Kidney capillary endothelial cell (primary cell): ENCODE measurements at regions not wholly inside any gene's neighbourhood (a gene's known extent, or its start where the extent isn't known, plus 50 kb on each side); places are given as distances from the start of the nearest gene placed in this dataset.

Experiments used
- DNase-seq: peaks from one replicate; pipeline ENCODE4 v3.0.0-alpha.2; 2018; ENCODE audit warnings: low spot score

- DNase-seq = no peak
Measured at GRCh38 chr13:84961023-84961422, 838.2 kb downstream of the SLITRK6 start.

DNA sequence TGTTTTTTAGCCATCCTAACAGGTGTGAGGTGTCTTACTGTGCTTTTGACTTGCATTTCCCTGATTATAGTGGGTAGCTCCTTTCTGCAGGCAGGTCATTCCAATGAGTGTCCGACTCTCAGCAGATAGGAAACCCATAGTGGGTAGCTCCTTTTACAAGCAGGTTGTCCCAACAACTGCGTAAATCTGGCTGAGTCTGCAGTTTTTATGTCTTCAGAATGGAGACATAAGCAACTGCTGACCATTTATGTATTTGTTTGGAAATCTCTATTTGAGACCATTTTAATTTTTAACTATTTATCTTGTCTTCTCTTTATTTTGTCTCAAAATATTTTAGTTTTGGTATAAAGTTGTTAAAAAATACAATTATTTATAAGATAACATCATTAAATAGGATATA, 839.4 kb downstream of the SLITRK6 start:
- DNase-seq = no peak

DNA sequence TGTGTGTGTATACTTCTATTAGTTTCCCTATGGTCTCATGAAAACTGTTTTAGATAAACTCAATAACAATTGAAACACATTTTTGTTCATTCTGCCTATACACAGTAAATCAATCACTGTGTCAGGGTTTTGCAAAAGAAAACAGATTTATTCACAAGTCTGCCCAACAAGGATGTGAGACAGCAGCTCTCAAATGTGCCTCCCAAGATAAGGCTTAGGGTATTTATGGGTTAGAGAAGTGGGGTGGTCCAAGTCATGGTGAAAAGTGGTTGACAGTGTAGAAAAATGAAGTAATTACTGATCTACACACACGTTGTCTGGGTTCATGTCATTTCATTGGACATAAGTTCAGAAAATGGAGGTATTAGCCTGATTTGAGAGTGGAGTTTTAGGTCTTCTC, 844.6 kb downstream of the SLITRK6 start:
- DNase-seq = no peak

GRCh38 chr13:84951128-84951527, 848.1 kb downstream of the SLITRK6 start:
- DNase-seq = no peak

GRCh38 chr13:84946192-84946591, 853.0 kb downstream of the SLITRK6 start:
- DNase-seq = no peak

DNA sequence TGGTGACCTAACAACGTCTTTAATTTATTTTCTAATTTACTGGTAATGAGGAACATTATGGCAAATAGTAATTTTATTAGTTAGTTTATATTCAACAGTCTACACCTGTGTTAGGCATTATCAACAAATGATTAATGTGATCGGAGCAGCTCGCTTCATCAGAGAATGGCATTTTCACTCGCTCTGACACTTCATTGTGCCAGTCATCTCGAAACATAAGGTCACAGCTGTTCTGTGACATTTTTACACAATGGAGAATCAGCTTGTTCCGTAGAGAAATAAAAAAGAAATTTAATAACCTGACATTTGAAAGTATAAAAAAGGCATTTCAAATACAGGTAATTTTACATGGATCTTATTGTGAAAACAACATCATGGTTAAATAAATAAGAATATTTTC, 858.4 kb downstream of the SLITRK6 start:
- no peak for DNase-seq

DNA sequence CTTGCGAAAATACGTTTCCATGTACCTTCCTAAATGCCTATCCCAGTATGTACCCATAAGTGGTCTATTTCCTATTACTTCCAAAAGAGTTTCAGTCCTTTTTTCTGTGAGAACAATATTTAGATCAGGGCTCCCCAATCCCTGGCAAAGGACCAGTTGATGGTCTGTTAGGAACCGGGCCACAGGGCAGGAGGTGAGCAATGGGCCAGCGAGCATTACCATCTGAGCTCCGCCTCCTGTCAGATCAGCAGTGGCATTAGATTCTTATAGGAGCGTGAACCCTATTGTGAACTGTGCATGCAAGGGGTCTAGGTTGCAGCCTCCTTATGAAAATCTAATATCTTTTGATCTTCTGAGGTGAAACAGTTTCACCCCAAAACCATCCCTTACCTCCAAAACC, 859.1 kb downstream of the SLITRK6 start:
- DNase-seq = no peak

DNA sequence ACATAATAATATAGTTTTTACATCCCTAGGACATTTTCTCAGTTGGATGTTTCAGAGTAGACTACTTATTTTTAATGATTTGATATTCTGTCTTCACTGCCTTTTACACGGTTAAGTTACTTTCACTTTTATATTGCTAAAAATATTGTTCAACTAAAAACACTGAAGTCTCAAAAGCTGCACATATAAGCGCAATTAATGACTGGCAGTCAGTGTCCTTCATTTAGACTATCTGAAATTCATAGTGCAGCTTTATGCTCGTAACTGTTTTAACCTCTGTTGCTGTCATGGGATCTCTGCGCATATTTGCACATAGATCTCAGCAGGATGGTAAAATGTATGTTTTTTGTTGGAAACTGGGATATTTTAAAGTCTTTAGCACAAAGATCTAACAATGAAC, 864.3 kb downstream of the SLITRK6 start:
- DNase-seq = no peak

- DNase-seq = no peak
Measured at GRCh38 chr13:84933797-84934196, 865.4 kb downstream of the SLITRK6 start.

GRCh38 chr13:84931264-84931663, 868.0 kb downstream of the SLITRK6 start:
- no peak for DNase-seq

DNA sequence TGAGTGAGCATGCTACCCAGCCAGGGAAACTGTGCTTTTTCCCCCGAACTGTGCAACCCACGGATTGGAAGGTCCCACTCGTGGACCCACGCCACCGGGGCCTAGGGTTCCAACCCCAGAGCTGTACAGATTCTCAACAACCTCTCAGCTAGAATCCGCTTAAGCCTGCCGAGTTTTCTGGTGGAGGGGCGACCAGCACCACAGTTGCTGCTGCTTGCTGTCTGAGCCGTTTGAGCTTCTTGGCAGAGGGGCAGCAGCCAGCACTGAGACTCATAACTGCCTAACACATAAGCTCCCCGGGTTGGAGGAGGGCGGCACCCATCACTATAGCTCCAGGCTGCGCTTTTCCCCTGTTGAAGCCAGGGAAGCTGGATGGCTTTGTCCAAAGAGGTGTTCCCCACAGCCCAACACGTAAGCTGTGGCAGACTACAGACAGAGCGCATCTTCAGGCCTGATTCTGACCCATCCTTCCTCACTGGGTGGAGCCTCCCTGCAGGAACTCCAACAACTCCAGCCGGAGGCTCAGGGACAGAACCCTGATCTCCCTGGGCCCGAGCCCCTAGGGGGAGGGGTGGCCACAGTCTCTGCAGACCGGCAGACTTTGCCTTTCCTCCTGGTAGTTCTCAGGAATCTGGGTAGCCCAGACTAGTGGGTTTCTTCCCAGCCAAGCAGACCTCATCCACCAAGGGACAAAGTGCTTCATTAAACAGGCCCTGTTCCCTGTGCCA, 871.6 kb downstream of the SLITRK6 start:
- DNase-seq = no peak

DNA sequence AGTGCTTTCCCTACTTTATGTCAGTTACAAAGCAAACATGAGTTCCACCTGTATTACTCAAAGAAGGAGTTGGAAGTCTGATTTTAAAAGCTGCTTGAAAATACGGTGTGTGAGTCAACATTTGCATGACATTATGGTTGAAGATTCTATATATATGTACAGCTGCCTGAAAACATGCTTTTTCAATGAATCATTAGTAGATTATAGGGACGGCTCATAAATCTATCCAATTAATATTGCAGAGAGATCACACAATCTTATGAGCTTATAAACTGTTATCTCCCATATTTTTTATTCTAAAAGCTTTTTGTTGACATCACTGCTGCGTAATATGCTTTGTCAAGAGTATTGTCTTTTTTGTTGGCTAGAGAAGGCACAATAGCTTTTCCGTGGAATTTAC, 873.8 kb downstream of the SLITRK6 start:
- DNase-seq = no peak

- DNase-seq = no peak
Measured at GRCh38 chr13:84923831-84924230, 875.4 kb downstream of the SLITRK6 start.

GRCh38 chr13:84917252-84917878, 881.9 kb downstream of the SLITRK6 start:
- peak; percentile 19 for DNase-seq

DNA sequence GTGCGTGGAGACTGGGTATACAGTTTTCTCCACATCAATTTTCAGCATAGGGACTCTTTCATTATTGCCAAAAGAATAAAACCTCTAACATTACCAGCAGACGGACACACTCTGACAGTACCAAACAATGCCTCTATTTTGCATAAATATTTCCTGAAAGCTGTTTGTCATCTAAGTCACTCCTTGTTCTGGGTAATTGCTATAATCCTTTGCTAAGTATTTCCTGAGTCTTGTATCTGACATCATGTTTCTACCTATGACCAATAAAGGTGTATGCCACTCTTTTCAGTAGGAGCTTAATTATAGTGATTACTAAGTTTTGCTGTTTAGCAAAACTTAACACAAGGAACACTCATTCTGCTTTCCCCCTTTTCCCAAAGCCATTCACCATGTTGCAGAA, 886.5 kb downstream of the SLITRK6 start:
- DNase-seq = no peak

DNA sequence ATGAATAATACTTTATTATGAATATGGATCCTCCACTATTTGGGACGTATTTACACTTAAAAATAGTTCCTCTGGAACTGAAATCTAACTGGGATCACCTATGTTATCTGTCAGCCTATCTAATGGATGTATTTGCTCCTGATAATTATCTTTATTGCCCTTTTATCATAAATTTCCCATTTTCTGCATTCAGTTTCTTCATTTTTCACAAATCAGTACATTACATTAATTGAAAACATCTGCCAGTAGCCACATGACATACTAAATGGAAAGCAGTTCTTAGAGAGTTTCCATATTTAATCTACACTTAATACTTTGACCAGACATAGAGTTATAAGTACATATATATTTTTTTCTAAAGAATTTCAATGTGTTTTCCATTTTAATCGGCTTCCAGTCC, 888.8 kb downstream of the SLITRK6 start:
- DNase-seq = no peak

GRCh38 chr13:84903391-84903790, 895.8 kb downstream of the SLITRK6 start:
- no peak for DNase-seq

- DNase-seq = no peak
Measured at GRCh38 chr13:84902243-84902642, 897.0 kb downstream of the SLITRK6 start.

DNA sequence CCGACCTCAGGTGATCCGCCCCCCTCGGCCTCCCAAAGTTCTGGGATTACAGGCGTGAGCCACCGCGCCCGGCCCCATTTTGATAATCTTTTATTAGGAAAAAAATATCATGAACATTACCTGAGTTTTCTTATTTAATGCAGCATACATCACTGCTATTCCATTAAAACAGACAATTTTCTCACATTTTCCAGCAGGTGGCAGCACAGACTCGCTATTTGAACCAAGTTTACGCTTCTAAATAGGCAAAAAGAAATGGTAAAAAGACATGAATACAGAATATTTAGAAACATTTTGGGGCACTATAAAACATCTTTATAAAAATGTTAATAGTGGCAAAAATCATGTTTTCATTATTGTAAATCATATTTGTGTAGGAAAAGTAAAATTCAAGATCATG, 903.1 kb downstream of the SLITRK6 start:
- DNase-seq = peak; percentile 24

DNA sequence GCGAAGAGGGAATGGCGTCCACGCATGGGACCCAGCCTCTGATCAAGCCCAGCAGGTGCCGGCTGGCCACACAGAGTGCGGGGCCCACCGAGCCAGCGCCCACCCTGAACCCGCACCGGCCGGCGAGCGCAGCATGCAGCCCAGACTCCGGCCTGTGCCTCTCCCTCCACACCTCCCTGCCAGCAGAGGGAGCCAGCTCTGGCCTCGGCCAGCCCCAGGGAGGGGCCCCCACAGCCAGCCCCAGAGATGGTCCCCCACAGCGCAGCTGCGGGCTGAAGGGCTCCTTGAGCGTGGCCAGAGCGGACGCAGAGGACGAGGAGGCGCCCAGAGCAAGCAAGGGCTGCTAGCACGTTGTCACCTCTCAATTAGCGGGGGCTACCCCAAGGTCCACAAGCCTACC, 904.5 kb downstream of the SLITRK6 start:
- no peak for DNase-seq

DNA sequence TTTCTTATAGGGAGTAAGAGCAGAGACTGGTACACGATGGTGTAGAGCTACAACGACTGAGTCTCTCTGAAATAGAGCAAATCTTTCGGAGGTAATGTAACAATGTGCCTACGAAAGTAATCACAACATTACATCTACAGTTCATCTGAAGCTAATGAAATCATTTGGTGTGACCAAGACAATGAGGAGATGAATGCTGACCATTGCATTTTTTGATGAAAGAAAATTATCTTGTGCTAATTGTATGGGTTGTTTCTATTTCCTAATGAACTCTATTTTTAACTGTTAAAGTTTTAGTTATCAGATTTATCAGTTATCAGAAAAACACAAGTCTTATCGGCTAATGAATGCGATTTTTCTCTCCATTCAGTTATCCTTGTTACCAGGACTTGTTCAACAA, 913.4 kb downstream of the SLITRK6 start:
- no peak for DNase-seq

DNA sequence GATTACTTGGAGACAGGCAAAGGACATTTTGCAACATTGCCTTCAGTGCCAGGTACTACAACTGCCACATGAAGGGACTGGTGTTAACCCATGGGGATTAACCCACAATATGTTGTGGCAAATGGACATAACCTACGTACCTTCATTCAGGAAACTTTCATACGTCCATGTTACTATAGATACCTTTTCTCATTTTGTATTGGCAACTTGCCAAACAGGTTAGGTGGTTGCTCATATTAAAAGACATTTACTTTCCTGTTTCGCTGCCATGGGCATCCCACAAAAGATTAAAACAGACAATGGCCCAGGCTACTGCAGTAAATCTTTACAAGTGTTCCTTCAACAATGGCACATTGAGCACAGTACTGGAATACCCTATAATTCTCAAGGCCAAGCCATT, 925.3 kb downstream of the SLITRK6 start:
- no peak for DNase-seq

DNA sequence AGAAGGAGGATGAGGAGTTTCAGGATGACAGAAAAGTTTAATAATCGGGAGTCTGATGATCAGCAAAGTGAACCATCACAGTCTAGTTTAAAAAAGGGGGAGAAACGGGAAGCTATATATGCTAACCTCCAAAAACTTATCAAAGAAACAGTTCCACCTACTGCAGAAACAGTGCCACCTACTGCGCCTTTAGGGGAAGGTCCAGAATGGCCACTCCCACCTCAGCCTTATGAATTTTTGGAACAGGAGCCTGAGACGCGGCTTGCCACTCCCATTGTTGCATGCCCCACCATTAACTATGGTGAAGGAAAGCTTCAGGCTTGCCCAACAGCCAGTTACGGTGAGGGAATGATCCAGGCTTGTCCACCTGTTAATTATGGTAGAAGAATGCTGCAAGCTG, 929.0 kb downstream of the SLITRK6 start:
- no peak for DNase-seq

- DNase-seq = no peak
Measured at GRCh38 chr13:84867246-84867645, 932.0 kb downstream of the SLITRK6 start.
